GM18951 (cell line): ENCODE measurements at regions not wholly inside any gene's neighbourhood (a gene's known extent, or its start where the extent isn't known, plus 50 kb on each side); places are given as distances from the start of the nearest gene placed in this dataset.

ENCODE experiments used
- POLR2A ChIP-seq: IDR thresholded peaks from 4 replicates; pipeline ENCODE4 v1.6.1; 2011; ENCODE audit warnings: mild to moderate bottlenecking; ENCODE audit not compliant: insufficient read length, insufficient read depth; ENCODE audit errors: extremely low read depth
- in situ Hi-C: fragments of 300-500 bp; cut with MboI; formaldehyde crosslinking; loops from one replicate; pipeline ENCODE4 v1.12.0; 2022; ENCODE audit warnings: low sequenced_read_pairs, mixed read lengths, inconsistent platforms; ENCODE audit not compliant: unreplicated experiment

DNA sequence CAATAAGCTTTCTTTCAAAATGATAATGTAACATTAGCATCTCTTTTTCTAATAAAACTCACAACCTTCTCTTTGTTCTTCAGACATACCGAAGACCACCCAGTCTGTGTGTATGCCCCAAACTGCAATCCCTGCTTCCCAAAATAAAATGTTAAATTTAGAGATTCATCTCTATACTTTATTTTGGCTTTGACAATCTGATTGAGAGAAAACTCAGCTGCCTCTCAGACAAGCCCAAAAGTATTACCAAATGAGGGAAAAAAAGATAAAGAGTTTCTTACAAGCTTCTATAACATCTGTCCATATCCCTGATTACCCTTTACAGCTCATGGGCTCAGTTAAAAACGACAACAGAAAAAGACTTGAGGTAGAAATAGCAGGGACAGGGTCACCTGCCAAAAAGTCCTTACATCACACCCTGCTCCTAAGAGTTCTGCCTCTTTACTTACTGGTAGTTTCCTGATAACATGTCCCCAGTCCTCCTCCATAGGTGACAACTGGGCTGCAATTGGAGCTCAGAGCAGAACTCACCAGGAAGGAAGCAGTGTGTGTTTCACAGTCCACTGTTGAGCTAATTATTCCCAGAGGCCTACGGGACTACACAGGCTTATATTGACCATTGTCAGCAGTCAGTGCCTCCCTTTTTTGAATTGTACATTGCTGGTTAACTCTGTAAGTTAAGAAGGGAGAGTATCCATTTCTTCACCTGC is 70.9 kb upstream of the FAM9C start:
- no peak for TF ChIP-seq POLR2A
- in situ Hi-C loops, result no loop called here

DNA sequence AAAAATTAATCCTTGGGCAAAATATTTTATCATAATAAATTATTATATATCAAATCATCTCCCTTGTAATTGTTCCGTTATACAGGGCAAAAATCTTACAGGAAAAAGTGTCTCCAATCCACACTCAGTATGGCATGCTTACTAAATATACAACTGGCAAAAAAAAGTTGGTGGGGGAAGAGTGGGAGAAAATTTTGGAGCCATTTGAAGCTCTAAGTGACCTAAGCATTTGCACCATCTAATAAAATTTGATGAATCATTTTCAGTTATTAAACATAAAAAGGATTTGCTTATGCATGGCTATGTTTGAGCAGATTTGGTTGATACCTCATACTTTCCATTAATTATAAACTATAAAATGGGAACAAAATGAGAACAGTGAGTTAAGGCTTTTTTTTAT is 68.1 kb upstream of the FAM9C start:
- TF ChIP-seq POLR2A, result no peak
- in situ Hi-C loops, result no loop called here

DNA sequence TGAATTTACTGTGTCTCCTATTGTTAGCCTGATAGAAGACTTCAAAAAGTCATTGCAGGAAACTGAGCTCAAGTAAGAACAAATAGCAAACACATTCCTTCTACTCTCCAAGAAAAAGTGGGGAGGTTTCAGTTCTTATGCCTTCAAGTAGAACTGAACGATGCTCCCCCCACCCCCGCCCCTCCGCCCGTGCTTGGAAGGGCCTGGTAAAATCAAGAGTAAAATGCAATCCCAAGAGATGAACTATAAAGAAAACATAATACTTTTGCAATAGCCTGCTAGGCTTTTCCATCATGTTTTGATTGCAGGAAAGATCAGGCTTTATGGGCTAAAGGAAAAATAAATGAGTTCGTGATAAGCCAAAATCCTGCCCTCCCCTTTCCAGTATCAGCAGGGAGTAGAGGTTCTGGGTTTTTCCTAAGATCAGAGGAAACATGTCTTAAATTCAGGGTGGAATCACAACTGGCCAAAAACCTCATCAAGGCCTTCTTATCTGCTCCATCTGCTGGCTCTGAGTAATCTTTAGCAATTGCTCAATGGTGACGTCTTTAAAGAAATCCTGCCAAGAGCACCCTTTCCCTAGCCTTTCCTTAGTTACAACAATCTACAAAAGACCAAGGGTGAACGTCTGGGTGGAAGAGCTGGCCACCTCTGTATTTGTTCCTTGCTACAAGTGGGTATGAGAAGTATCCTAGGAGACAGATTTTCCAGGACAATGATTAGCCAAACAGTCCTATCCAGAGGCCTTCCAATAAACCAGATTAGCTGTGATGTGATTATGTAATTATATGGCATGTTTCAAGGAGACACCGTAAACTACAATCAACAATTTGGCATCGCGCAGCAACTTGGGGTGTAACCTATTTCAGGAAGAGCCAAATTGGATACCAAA is 66.3 kb upstream of the FAM9C start:
- TF ChIP-seq POLR2A, result no peak
- in situ Hi-C loops, result no loop called here

DNA sequence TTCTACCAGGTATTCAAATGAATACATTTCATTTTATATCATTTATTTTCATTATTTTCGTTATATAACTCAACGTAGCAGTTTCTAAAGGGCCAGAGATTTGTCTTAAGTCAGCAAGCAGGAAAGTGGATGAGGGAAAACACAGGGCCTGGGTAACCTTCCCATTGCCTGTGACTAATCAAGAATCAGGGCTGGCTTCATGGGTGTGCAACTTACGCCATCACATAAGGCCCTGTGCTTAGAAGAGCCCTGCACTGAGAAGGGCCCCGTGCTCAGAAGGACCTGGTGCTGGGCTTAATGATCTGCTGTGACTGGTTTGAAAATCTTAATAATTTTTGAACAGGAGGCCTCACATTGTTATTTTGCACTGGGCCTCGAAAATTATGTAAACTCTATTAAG is 65.4 kb upstream of the FAM9C start:
- in situ Hi-C loops, result no loop called here
- no peak for TF ChIP-seq POLR2A

DNA sequence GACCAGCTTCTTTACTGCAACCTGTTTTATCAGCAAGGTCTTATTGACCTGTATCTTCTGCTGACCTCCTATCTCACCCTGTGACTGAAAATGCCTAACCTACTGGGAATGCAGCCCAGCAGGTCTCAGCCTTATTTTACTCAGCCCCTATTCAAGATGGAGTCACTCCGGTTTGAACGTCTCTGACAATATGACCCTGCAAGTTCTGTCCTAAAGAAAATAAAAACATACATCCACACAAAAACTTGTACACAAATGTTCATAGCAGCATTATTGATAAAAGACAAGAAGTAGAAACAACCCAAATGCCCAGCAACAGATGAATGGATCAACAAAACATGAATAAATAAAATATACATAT is 59.5 kb upstream of the FAM9C start:
- in situ Hi-C loops, result no loop called here

DNA sequence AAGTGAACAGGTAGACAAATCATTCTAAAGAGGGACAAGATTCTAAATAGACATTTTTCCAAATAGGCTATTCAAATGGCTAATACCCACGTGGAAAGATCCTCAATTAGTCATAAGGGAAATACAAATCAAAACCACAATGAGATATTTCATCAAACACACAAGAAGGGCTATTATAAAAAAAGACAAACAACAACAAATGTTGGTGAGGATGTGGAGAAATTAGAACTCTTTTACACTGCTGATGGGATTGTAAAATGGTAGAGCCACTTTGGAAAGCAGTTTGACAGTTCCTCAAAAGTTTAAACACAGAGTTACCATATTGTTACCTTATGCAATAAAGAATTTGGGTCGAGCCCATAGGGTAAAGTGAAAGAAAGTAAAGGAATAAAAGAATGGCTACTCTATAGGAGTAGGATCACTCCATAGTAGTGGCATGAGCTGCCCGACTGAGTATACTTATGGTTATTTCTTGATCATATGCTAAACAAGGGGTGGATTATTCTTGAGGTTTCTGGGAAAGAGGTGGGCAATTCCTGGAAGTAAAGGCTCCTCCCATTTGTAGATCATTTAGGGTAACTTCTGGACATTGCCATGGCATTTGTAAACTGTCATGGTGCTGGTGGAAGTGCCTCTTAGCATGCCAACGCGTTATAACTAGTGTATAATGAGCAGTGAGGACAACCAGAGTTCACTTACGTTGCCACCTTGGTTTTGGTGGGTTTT is 58.9 kb upstream of the FAM9C start:
- in situ Hi-C loops, result no loop called here
- no peak for TF ChIP-seq POLR2A

More for the DNA sequence above, 59.5 kb upstream of the FAM9C start:
- no peak for TF ChIP-seq POLR2A

DNA sequence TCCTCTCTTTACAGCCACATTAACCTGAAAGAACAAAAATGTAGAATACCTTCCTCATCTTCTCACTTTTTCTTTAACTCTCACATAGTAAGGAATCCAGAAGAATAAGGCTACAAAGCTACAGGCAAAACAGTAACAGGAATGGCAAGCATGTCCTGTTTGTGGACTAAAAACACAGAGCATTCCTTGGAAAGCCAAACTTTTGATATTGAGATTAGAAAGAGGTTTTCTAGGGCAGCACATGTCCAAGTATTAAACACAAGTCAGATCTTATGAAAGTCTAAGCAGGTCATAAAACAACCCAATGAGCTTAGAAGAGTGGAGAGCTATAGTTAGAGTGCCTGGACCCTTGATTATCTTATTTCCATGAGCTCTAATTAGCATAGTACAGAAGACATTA is 58.2 kb upstream of the FAM9C start:
- in situ Hi-C loops, result no loop called here
- no peak for TF ChIP-seq POLR2A

DNA sequence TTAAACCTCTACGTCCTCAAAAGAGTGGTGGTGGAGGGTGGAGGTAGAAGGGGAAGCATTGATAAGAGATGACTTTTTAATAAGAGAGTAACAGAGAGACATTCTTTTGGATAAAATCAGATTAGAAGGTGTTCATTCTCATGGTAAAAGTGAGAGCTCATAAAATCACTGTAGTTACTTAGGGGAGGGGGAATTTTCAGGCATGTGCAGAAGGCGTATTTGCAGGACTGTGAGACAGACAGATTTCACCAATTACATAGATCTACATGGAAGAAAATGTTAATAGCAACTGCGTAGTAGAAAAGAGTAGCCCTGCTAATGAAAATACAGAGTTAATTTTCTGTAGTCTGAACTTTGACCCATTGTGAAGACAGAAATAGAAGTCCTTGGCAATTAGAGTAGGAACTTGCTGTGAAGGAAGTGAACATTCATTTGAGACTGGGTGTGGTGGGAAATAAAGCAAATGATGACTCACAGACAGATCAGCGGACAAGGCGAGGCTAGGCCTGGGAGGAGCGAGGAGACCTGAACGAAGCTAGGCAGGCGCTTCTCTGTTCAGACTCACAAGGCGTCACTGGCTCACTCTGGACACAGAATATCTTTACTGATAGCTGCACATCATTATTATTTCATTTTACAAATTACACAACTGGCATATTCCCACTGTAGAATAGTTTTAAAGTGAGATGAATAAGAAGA is 57.2 kb upstream of the FAM9C start:
- TF ChIP-seq POLR2A, result no peak
- in situ Hi-C loops, result no loop called here

DNA sequence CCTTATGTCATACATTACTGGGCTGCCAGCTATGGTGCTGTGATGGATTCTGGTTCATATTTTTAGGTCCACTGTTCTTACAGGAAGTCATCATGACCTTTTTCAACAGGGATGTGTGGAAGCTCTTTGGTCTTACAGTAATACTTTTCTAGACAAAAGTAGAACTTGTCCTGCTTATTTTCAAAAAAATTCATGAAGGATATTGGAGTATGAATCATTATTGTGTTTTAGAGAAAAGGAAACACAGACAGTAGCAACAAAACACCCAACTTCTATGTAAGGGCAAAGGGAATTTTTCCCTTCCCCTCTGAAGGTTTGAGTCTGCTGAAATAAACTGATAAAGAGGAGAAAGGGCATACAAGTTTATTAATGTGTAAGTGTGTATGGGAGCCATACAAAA is 54.7 kb upstream of the FAM9C start:
- no peak for TF ChIP-seq POLR2A

DNA sequence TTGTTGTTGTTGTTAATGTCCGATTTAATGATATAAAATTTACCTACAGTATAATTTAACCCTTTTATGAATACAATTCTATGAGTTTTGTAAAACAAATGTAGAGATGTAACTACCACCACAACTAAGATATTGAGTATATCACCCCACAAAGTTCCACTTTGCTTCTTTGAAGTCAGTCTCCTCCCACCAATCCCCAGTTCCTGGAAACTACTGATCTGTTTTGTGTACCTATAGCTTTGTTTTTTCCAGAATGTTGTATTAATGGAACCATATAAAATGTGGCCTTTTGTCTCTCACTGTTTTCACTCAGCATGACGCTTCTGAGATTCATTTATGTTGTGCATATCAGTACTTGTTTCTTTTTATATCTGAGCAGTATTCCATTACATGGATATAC is 52.3 kb upstream of the FAM9C start:
- TF ChIP-seq POLR2A, result no peak
- in situ Hi-C loops, result loop anchor here (10.0 kb wide), 1 partner anchor 158 kb away; no protein-coding TSS in a partner anchor

More for the DNA sequence above, 54.7 kb upstream of the FAM9C start:
- in situ Hi-C loops, result loop anchor here (10.0 kb wide), 1 partner anchor 156 kb away; no protein-coding TSS in a partner anchor

DNA sequence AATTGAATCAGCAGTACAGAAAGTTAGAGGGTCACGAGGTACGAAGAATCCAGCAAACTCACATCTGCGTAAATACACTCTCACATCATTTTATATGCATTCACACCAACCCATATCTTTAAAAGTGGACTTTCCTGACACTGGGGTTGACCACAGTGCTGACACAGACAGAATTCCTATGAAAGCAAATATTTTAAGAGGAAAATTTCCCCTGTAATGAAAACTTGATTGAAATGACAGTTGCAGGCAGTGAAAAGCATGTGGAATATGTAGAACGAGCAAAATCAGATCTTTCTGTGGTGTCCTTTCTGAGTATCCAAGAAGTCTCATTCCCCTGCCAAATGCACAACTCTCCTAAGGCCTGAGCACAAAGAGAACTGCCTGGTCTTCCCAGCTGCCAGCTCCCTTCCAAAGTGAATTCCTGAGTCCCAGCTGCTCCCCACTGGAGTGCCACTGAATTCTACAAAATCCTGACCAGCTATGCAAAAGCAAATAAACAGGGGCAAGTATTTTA is 50.5 kb upstream of the FAM9C start:
- in situ Hi-C loops, result loop anchor here (5.0 to 10.0 kb wide), 2 partner anchors 160 to 382 kb away; no protein-coding TSS in a partner anchor
- TF ChIP-seq POLR2A, result no peak

DNA sequence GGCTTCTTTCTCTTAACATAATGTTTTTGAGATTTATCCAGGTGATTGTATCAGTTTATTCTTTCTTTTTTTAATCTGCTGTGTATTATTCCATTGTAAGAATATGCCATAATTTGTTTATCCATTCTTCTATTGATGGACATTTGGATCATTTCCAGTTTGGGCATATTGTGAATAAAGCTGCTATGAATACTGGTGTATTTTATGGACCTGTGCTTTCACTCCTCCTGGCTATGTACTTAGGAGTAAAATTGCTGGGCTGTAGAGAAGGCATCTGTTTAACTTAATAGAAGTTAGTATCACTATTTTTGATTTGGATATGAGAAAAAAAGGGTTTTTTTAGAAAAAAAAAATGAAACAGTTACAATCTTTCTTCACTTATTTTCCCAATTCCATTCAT is 50.0 kb upstream of the FAM9C start:
- in situ Hi-C loops, result loop anchor here (5.0 to 10.0 kb wide), 2 partner anchors 160 to 383 kb away; no protein-coding TSS in a partner anchor
- TF ChIP-seq POLR2A, result no peak
